SU-DHL-6 (cell line): ENCODE measurements at regions not wholly inside any gene's neighbourhood (a gene's known extent, or its start where the extent isn't known, plus 50 kb on each side); places are given as distances from the start of the nearest gene placed in this dataset.

Experiments
- H2AFZ ChIP-seq: fragments of 200-600 bp; sonication (generic); 2 replicates; pipeline ENCODE4 v1.6.1; 2014; ENCODE audit warnings: low read depth, mild to moderate bottlenecking, moderate library complexity, mixed read lengths, antibody characterized with exemption, low read length; ENCODE audit not compliant: severe bottlenecking
- H3F3A ChIP-seq: fragments of 200-600 bp; shearing (Covaris generic); 2 replicates; pipeline ENCODE4 v1.6.0; 2016; ENCODE audit warnings: antibody characterized with exemption, mild to moderate bottlenecking; ENCODE audit not compliant: insufficient read depth
- H3K27ac ChIP-seq: fragments of 200-600 bp; sonication (generic); 2 replicates; pipeline ENCODE4 v1.5.1; 2016; ENCODE audit warnings: low read depth, mild to moderate bottlenecking, low read length, moderate library complexity, mixed read lengths
- H3K27me3 ChIP-seq: fragments of 200-600 bp; sonication (generic), shearing (Covaris generic); 2 replicates; pipeline ENCODE4 v1.6.0; 2014; ENCODE audit warnings: mild to moderate bottlenecking, low read length
- H3K36me3 ChIP-seq: fragments of 200-600 bp; sonication (generic); 2 replicates; pipeline ENCODE4 v1.6.1; 2014; ENCODE audit warnings: mild to moderate bottlenecking, low read length, mixed read lengths
- H3K4me2 ChIP-seq: fragments of 300-600, 200-600 bp; shearing (Covaris generic), sonication (generic); 2 replicates; pipeline ENCODE4 v1.6.0; 2014; ENCODE audit warnings: low read length, low read depth, mild to moderate bottlenecking; ENCODE audit not compliant: poor library complexity, severe bottlenecking
- H3K4me3 ChIP-seq: fragments of 200-600 bp; sonication (generic); 2 replicates; pipeline ENCODE4 v1.5.1; 2014; ENCODE audit warnings: antibody characterized with exemption, low read length, mild to moderate bottlenecking, mixed read lengths; ENCODE audit not compliant: insufficient read depth, poor library complexity, severe bottlenecking
- H3K79me2 ChIP-seq: fragments of 200-600 bp; sonication (generic); 2 replicates; pipeline ENCODE4 v1.6.1; 2014; ENCODE audit warnings: mild to moderate bottlenecking, low read length, moderate library complexity; ENCODE audit not compliant: insufficient read depth
- H3K9ac ChIP-seq: fragments of 200-600 bp; sonication (generic); 2 replicates; pipeline ENCODE4 v1.7.0; 2014; ENCODE audit warnings: mild to moderate bottlenecking, low read length
- H3K9me2 ChIP-seq: fragments of 200-600 bp; sonication (generic); replicated peaks from 2 replicates; pipeline ENCODE4 v1.6.1; 2014; ENCODE audit warnings: low read length; ENCODE audit not compliant: insufficient read depth
- H3K9me3 ChIP-seq: fragments of 200-600 bp; sonication (generic); 2 replicates; pipeline ENCODE4 v1.6.1; 2014; ENCODE audit warnings: low read length, mixed read lengths; ENCODE audit not compliant: insufficient read depth
- H4K20me1 ChIP-seq: fragments of 200-600 bp; sonication (generic); 2 replicates; pipeline ENCODE4 v1.6.1; 2014; ENCODE audit warnings: low read depth, mild to moderate bottlenecking, antibody characterized with exemption, low read length, moderate library complexity, mixed read lengths
- CTCF ChIP-seq: fragments of 200-600 bp; sonication (generic); IDR thresholded peaks from one replicate; pipeline ENCODE4 v1.5.1; 2017; ENCODE audit warnings: antibody characterized with exemption, mild to moderate bottlenecking, low read length, moderate library complexity; ENCODE audit not compliant: insufficient read depth, poor library complexity, severe bottlenecking
- EZH2phosphoT487 ChIP-seq: fragments of 200-600 bp; sonication (generic), shearing (Covaris generic); conservative IDR thresholded peaks from 2 replicates; pipeline ENCODE4 v1.6.1; 2018; ENCODE audit warnings: mild to moderate bottlenecking, antibody characterized with exemption, low read length, moderate library complexity, mixed read lengths

DNA sequence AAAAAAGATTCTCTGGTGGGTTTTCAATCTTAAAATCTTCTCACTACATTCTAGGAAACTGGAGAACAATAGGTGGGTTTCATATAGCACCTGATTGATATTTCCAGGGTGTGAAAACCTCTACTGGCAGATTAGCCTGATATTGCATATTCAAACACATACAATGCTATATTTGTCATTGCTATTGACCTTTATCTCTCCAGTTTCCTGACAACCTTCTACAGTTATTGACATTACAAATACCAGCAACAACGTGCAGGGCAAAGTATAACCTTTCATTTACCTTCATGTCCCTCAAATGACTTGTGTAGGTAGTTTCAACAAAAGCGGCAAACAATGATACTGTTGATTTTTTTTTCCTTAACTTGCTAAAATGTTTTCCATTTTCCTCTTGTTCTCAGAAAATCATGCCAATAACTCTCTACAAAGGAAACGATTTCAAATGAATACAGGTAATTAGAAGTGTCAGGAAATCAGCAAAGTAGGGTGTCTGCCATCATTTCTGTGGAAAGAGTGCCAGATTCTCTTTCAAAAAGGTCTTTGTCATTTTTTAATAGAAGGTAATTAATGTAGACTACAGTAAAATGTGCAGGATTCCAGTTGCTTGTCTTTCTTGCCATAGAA is 72.6 kb upstream of the CDIN1 start:
- Histone ChIP-seq H3K4me2 (no peak overlapping the region), H3K36me3 (no peaks in the 10 kb centered on the region), H3K27ac (no peak overlapping the region), H4K20me1 (no peaks in the 10 kb centered on the region), H3F3A (no peaks in the 10 kb centered on the region), H2AFZ (no peak overlapping the region), H3K9me3 (no peaks in the 10 kb centered on the region), H3K9ac (no peak overlapping the region), H3K4me3 (no peak overlapping the region), H3K79me2 (no peaks in the 10 kb centered on the region), H3K9me2 (no peaks in the 10 kb centered on the region), H3K27me3 (peaks cover 6% of the 10 kb centered on the region; the same call in 1 of the 2 replicates)
- TF ChIP-seq CTCF: no peak
- TF ChIP-seq EZH2phosphoT487: no peak

DNA sequence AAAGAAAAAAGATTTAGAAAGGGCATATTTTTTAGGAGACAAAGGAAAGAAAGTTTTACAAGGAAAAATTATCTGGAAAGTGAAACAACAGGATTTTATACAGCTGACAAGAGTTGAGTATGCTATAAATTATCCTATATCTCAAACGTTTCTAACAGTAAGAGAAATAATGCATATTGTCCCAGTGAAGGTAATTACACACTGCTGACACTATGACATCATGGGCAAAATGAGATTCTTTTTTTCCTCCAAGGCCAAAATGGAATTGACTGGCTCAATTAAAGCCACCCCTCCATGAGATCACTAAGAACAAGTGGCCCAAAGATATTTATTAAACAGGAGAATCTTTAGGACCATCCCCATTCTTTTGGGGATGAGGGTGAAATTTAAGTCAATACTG is 72.0 kb upstream of the CDIN1 start:
- Histone ChIP-seq H3K36me3 (no peaks in the 10 kb centered on the region), H3K9me3 (no peaks in the 10 kb centered on the region), H3K4me3 (no peak overlapping the region), H3K79me2 (no peaks in the 10 kb centered on the region), H3F3A (no peaks in the 10 kb centered on the region), H3K4me2 (no peak overlapping the region), H3K27ac (no peak overlapping the region), H3K9ac (no peak overlapping the region), H2AFZ (no peak overlapping the region), H3K27me3 (peaks cover 6% of the 10 kb centered on the region; the same call in 1 of the 2 replicates), H3K9me2 (no peaks in the 10 kb centered on the region), H4K20me1 (no peaks in the 10 kb centered on the region)
- TF ChIP-seq EZH2phosphoT487 (no peak), CTCF (no peak)

- no peak overlapping the region for H3K9ac ChIP-seq
- H3K27me3 ChIP-seq: peaks cover 6% of the 10 kb centered on the region; the same call in 1 of the 2 replicates
- no peak overlapping the region for H2AFZ ChIP-seq
- no peak overlapping the region for H3K4me2 ChIP-seq
- no peaks in the 10 kb centered on the region for H3K9me3 ChIP-seq
- TF ChIP-seq EZH2phosphoT487 (no peak), CTCF (no peak)
- H3K79me2 ChIP-seq: no peaks in the 10 kb centered on the region
- H3K36me3 ChIP-seq: no peaks in the 10 kb centered on the region
- no peak overlapping the region for H3K27ac ChIP-seq
- no peaks in the 10 kb centered on the region for H4K20me1 ChIP-seq
- H3F3A ChIP-seq: no peaks in the 10 kb centered on the region
- no peak overlapping the region for H3K4me3 ChIP-seq
- no peaks in the 10 kb centered on the region for H3K9me2 ChIP-seq
These were observed 67.8 kb upstream of the CDIN1 start for GRCh38 chr15:36511594-36511993.
